GM18861 (cell line): ENCODE measurements at regions not wholly inside any gene's neighbourhood (a gene's known extent, or its start where the extent isn't known, plus 50 kb on each side); places are given as distances from the start of the nearest gene placed in this dataset.
"Not testable (repeated sequence)": the region's sequence is repeated elsewhere in the genome, so short reads cannot be mapped to it uniquely, and the experiment has no call there.

Source experiments
- ATAC-seq: cut with Tn5 transposase; IDR thresholded peaks from one replicate; pipeline ENCODE4 v1.9.1; 2021; ENCODE audit not compliant: unreplicated experiment

- no peak for ATAC-seq
Measured at GRCh38 chr22:47304854-47305253, 542.4 kb downstream of the TBC1D22A start.

- no peak for ATAC-seq
Measured at GRCh38 chr22:47304191-47304831, 541.9 kb downstream of the TBC1D22A start.

GRCh38 chr22:47303161-47303890, 540.9 kb downstream of the TBC1D22A start:
- ATAC-seq = no peak

- not testable (repeated sequence) for ATAC-seq
Measured at GRCh38 chr22:47302587-47302986, 540.1 kb downstream of the TBC1D22A start.

GRCh38 chr22:47301820-47302475, 539.5 kb downstream of the TBC1D22A start:
- ATAC-seq = no peak

GRCh38 chr22:47300698-47301405, 538.4 kb downstream of the TBC1D22A start:
- ATAC-seq = no peak

- no peak for ATAC-seq
Measured at GRCh38 chr22:47299863-47300697, 537.6 kb downstream of the TBC1D22A start.

- no peak for ATAC-seq
Measured at GRCh38 chr22:47299211-47299862, 536.9 kb downstream of the TBC1D22A start.

GRCh38 chr22:47298017-47298785, 535.8 kb downstream of the TBC1D22A start:
- ATAC-seq = no peak

GRCh38 chr22:47297261-47298016, 535.0 kb downstream of the TBC1D22A start:
- no peak for ATAC-seq

- no peak for ATAC-seq
Measured at GRCh38 chr22:47296405-47297260, 534.2 kb downstream of the TBC1D22A start.

- no peak for ATAC-seq
Measured at GRCh38 chr22:47295982-47296381, 533.5 kb downstream of the TBC1D22A start.

GRCh38 chr22:47295226-47295901, 532.9 kb downstream of the TBC1D22A start:
- no peak for ATAC-seq

GRCh38 chr22:47294576-47294975, 532.1 kb downstream of the TBC1D22A start:
- ATAC-seq = no peak

GRCh38 chr22:47294222-47294532, 531.7 kb downstream of the TBC1D22A start:
- ATAC-seq = no peak

GRCh38 chr22:47293368-47294221, 531.1 kb downstream of the TBC1D22A start:
- ATAC-seq = no peak
